H1 (cell line): ENCODE measurements at regions not wholly inside any gene's neighbourhood (a gene's known extent, or its start where the extent isn't known, plus 50 kb on each side); places are given as distances from the start of the nearest gene placed in this dataset.

ENCODE experiments used
- ATF2 ChIP-seq: IDR thresholded peaks from 2 replicates; pipeline ENCODE4 v1.6.1; 2012; ENCODE audit warnings: low read length, inconsistent platforms
- CHD7 ChIP-seq: fragments of 300-600 bp; sonication (generic); IDR thresholded peaks from 2 replicates; pipeline ENCODE4 v1.7.1; 2012; ENCODE audit warnings: low read length, moderate library complexity, mild to moderate bottlenecking, inconsistent platforms; ENCODE audit not compliant: insufficient replicate concordance
- HDAC6 ChIP-seq: IDR thresholded peaks from one replicate; pipeline ENCODE4 v1.7.1; 2012; ENCODE audit warnings: low read depth, mild to moderate bottlenecking, inconsistent platforms, low read length, moderate library complexity
- MAX ChIP-seq: IDR thresholded peaks from 2 replicates; pipeline ENCODE4 v1.6.1; 2012; ENCODE audit warnings: inconsistent platforms
- POLR2A ChIP-seq, 2 experiments: IDR thresholded peaks; 1 replicate in 1 of 2; 2 replicates in 1 of 2; pipeline ENCODE4 v1.6.1; 2011; ENCODE audit warnings: low read depth in 2 of 2, low read length in 2 of 2, mild to moderate bottlenecking in 2 of 2; ENCODE audit errors: control extremely low read depth in 1 of 2
- RBBP5 ChIP-seq: IDR thresholded peaks from 2 replicates; pipeline ENCODE4 v1.7.1; 2012; ENCODE audit warnings: low read depth, mild to moderate bottlenecking, inconsistent platforms, low read length, moderate library complexity, borderline replicate concordance
- SIN3A ChIP-seq, 2 experiments: IDR thresholded peaks in 1 of 2; conservative IDR thresholded peaks in 1 of 2; 2 replicates each; pipeline ENCODE4 v1.6.1; 2011 to 2012; ENCODE audit warnings: low read length in 2 of 2, improper control_type of control experiment in 1 of 2, low read depth in 1 of 2, mild to moderate bottlenecking in 1 of 2
- USF2 ChIP-seq: IDR thresholded peaks from 2 replicates; pipeline ENCODE4 v1.6.1; 2011; ENCODE audit warnings: low read length, improper control_type of control experiment

- TF ChIP-seq CHD7 = no peak
- TF ChIP-seq RBBP5 = no peak
- no peak for TF ChIP-seq USF2
- no peak for TF ChIP-seq SIN3A (conservative IDR thresholded peaks at IDR 0.05 in 1 of 2, IDR thresholded peaks at IDR 0.05 in 1 of 2; ENCODE audit: low read depth in 1 of 2, low read length in 2 of 2)
- TF ChIP-seq ATF2 = no peak
- no peak for TF ChIP-seq MAX
- no peak for TF ChIP-seq POLR2A (IDR thresholded peaks at IDR 0.05; ENCODE audit: control extremely low read depth in 1 of 2, low read depth in 2 of 2, low read length in 2 of 2)
- no peak for TF ChIP-seq HDAC6
- TF ChIP-seq, all 59 proteins: peak for 0
These were observed 664.3 kb downstream of the RFPL4B start (continued) for GRCh38 chr6:113011389-113011788.
